ENCODE measurements at regions not wholly inside any gene's neighbourhood (a gene's known extent, or its start where the extent isn't known, plus 50 kb on each side); places are given as distances from the start of the nearest gene placed in this dataset.

DNA sequence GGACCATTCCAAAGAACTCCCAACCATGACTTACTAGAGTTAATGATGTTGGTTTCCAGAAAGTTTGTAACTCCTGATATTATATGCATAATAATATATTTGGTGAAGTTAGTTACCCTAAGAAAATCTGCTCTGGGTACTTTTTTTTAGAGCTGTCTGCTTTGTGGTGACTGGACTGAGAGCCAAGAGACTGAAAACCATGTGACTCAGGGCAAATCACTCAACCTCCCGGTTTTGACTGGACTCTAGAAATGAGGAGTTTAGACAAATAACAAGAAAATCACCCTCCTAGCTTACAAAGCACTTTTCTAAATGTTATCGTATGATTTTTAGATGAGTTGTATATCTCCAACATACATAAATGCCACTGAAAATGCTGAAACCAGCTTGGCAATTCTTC lies 138.3 kb upstream of the RND3 start:
- no TSS peak for BruUV-seq (replicated peaks)

More for the DNA sequence above, 138.3 kb upstream of the RND3 start:
- POLR2A ChIA-PET = interaction anchor here (0.7 kb wide), 1 partner anchor 51 kb away, joined by 3 read pairs; no protein-coding TSS in a partner anchor
- Histone ChIP-seq H3K27me3 (ENCODE audit: control insufficient read depth in 2 of 2, insufficient read depth in 2 of 2, low read length in 2 of 2) (no peaks in the 10 kb centered on the region), H4K20me1 (replicated peaks; ENCODE audit: control insufficient read depth, extremely low read depth, insufficient read depth, low read length) (no peaks in the 10 kb centered on the region), H3K27ac (ENCODE audit: insufficient read depth, low read depth, low read length) (no peak overlapping the region), H3K9me1 (replicated peaks; ENCODE audit: control insufficient read depth, extremely low read depth, insufficient read depth, low read length) (no peaks in the 10 kb centered on the region), H3K9me3 (replicated peaks; ENCODE audit: control insufficient read depth, insufficient read depth, low read length) (no peaks in the 10 kb centered on the region), H3K9ac (replicated peaks; ENCODE audit: extremely low read depth, insufficient read depth, low read length) (no peak overlapping the region), H3K4me3 (replicated peaks in 1 of 3; ENCODE audit: insufficient read depth in 1 of 3, low read depth in 1 of 3, low read length in 3 of 3) (no peak overlapping the region), H2AFZ (ENCODE audit: low read depth, low read length) (no peak overlapping the region), H3K79me2 (ENCODE audit: control insufficient read depth, insufficient read depth, low read length) (no peaks in the 10 kb centered on the region), H3K36me3 (ENCODE audit: control insufficient read depth in 2 of 2, extremely low read depth in 1 of 2, insufficient read depth in 2 of 2, low read length in 2 of 2) (no peaks in the 10 kb centered on the region), H3K4me1 (ENCODE audit: control insufficient read depth, extremely low read depth, insufficient read depth, low read length) (peaks cover 35% of the 10 kb centered on the region), H3K4me2 (ENCODE audit: insufficient read depth, low read length) (no peak overlapping the region)
- DNase-seq (ENCODE audit: low read depth, low spot score) = no peak
- dilution Hi-C loops (cut with MboI; ENCODE audit: extremely low pct_ligation_motif_present, low sequenced_read_pairs) (no loop called here), intact Hi-C loops (cut with micrococcal nuclease) (loop anchor here (2.0 to 10.0 kb wide), 2 partner anchors 37 to 891 kb away; no protein-coding TSS in a partner anchor)
- CTCF ChIA-PET = interaction anchor here (1.4 kb wide), 1 partner anchor 16 kb away, joined by 3 read pairs; no protein-coding TSS in a partner anchor
- TF ChIP-seq EZH2 (IDR thresholded peaks at IDR 0.05; ENCODE audit: borderline replicate concordance, low read depth, low read length, severe bottlenecking) (no peak), POLR2A (IDR thresholded peaks at IDR 0.05; ENCODE audit: low read depth, low read length) (no peak), GATA2 (IDR thresholded peaks at IDR 0.05; ENCODE audit: insufficient read depth, insufficient read length, low read depth, low read length) (no peak), POLR2AphosphoS5 (IDR thresholded peaks at IDR 0.05; ENCODE audit: insufficient read depth, low read depth, low read length) (no peak), JUN (IDR thresholded peaks at IDR 0.05; ENCODE audit: borderline replicate concordance, insufficient read depth, insufficient read length, low read depth) (no peak)
- TF ChIP-seq, protein P1, sequence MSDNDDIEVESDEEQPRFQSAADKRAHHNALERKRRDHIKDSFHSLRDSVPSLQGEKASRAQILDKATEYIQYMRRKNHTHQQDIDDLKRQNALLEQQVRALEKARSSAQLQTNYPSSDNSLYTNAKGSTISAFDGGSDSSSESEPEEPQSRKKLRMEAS (IDR thresholded peaks at IDR 0.05; ENCODE audit: insufficient read depth, insufficient read length) = no peak
- TF ChIP-seq, protein P2, sequence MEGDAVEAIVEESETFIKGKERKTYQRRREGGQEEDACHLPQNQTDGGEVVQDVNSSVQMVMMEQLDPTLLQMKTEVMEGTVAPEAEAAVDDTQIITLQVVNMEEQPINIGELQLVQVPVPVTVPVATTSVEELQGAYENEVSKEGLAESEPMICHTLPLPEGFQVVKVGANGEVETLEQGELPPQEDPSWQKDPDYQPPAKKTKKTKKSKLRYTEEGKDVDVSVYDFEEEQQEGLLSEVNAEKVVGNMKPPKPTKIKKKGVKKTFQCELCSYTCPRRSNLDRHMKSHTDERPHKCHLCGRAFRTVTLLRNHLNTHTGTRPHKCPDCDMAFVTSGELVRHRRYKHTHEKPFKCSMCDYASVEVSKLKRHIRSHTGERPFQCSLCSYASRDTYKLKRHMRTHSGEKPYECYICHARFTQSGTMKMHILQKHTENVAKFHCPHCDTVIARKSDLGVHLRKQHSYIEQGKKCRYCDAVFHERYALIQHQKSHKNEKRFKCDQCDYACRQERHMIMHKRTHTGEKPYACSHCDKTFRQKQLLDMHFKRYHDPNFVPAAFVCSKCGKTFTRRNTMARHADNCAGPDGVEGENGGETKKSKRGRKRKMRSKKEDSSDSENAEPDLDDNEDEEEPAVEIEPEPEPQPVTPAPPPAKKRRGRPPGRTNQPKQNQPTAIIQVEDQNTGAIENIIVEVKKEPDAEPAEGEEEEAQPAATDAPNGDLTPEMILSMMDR (IDR thresholded peaks at IDR 0.05; ENCODE audit: extremely low read depth in 1 of 2, insufficient read depth in 1 of 2, low read depth in 1 of 2, low read length in 2 of 2) = no peak
- no peak for FAIRE-seq

Measured in endothelial cell of umbilical vein (primary cell).